ENCODE measurements at regions not wholly inside any gene's neighbourhood (a gene's known extent, or its start where the extent isn't known, plus 50 kb on each side); places are given as distances from the start of the nearest gene placed in this dataset.
"Not testable (repeated sequence)": the region's sequence is repeated elsewhere in the genome, so short reads cannot be mapped to it uniquely, and the experiment has no call there.

- TF ChIP-seq ZFX (IDR thresholded peaks at IDR 0.05; ENCODE audit: borderline replicate concordance): no peak
- TF ChIP-seq CTCF (IDR thresholded peaks at IDR 0.05): no peak
- no peak overlapping the region for H3K27ac ChIP-seq
These were observed 68.4 kb upstream of the EEF1E1 start for GRCh38 chr6:8170754-8171153.

- TF ChIP-seq CTCF (IDR thresholded peaks at IDR 0.05): no peak
- TF ChIP-seq ZFX (IDR thresholded peaks at IDR 0.05; ENCODE audit: borderline replicate concordance): no peak
- H3K27ac ChIP-seq: no peak overlapping the region
These were observed 67.9 kb upstream of the EEF1E1 start for GRCh38 chr6:8170245-8170644.

- TF ChIP-seq CTCF (IDR thresholded peaks at IDR 0.05) (no peak), ZFX (IDR thresholded peaks at IDR 0.05; ENCODE audit: borderline replicate concordance) (no peak)
- H3K27ac ChIP-seq: no peak overlapping the region
These were observed 63.8 kb upstream of the EEF1E1 start for GRCh38 chr6:8166156-8166555.

- H3K27ac ChIP-seq: not testable (repeated sequence)
These were observed 62.7 kb upstream of the EEF1E1 start for GRCh38 chr6:8165008-8165407.

GRCh38 chr6:8164281-8164680, 61.9 kb upstream of the EEF1E1 start:
- H3K27ac ChIP-seq: not testable (repeated sequence)

GRCh38 chr6:8159966-8160365, 57.6 kb upstream of the EEF1E1 start:
- H3K27ac ChIP-seq: no peak overlapping the region
- TF ChIP-seq ZFX (IDR thresholded peaks at IDR 0.05; ENCODE audit: borderline replicate concordance): no peak
- no peak for TF ChIP-seq CTCF (IDR thresholded peaks at IDR 0.05)

- no peak overlapping the region for H3K27ac ChIP-seq
- TF ChIP-seq ZFX (IDR thresholded peaks at IDR 0.05; ENCODE audit: borderline replicate concordance) (no peak), CTCF (IDR thresholded peaks at IDR 0.05) (no peak)
These were observed 55.5 kb upstream of the EEF1E1 start for GRCh38 chr6:8157839-8158238.

- H3K27ac ChIP-seq: no peak overlapping the region
- TF ChIP-seq ZFX (IDR thresholded peaks at IDR 0.05; ENCODE audit: borderline replicate concordance): no peak
- TF ChIP-seq CTCF (IDR thresholded peaks at IDR 0.05): no peak
These were observed 53.1 kb upstream of the EEF1E1 start for GRCh38 chr6:8155259-8156012.

All from 22Rv1 (cell line).